ENCODE measurements at regions not wholly inside any gene's neighbourhood (a gene's known extent, or its start where the extent isn't known, plus 50 kb on each side); places are given as distances from the start of the nearest gene placed in this dataset.
A peak's percentile ranks its signal among the peaks of the same experiment; 100 is the strongest.

GRCh38 chr9:21746550-21746949 lies 55.9 kb upstream of the MTAP start:
- Histone ChIP-seq H3K4me1 (peaks cover 0 to 11% (median 0%) of the 10 kb centered on the region in 9 donors), H3K27me3 (peaks cover 0 to 13% (median 6%) of the 10 kb centered on the region in 7 donors), H3K27ac (peak overlapping the region in 1 of 10 donors; percentile 24), H3K4me3 (no peak overlapping the region), H3K36me3 (no peaks in the 10 kb centered on the region), H3K9me3 (no peaks in the 10 kb centered on the region)
- DNase-seq, result no peak
- intact Hi-C loops (cut with DNase I), result no loop called here
- no peak for ATAC-seq
- WGBS, 2 donors, result 32 to 33% methylated on average over 1 of the region's 1 CpG
- TF ChIP-seq, protein P1, sequence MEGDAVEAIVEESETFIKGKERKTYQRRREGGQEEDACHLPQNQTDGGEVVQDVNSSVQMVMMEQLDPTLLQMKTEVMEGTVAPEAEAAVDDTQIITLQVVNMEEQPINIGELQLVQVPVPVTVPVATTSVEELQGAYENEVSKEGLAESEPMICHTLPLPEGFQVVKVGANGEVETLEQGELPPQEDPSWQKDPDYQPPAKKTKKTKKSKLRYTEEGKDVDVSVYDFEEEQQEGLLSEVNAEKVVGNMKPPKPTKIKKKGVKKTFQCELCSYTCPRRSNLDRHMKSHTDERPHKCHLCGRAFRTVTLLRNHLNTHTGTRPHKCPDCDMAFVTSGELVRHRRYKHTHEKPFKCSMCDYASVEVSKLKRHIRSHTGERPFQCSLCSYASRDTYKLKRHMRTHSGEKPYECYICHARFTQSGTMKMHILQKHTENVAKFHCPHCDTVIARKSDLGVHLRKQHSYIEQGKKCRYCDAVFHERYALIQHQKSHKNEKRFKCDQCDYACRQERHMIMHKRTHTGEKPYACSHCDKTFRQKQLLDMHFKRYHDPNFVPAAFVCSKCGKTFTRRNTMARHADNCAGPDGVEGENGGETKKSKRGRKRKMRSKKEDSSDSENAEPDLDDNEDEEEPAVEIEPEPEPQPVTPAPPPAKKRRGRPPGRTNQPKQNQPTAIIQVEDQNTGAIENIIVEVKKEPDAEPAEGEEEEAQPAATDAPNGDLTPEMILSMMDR (IDR thresholded peaks at IDR 0.05), result no peak

- peak overlapping the region in 1 of 10 donors; percentile 24 for H3K27ac ChIP-seq
- ATAC-seq, result peak in 1 of 8 donors; percentile 47
- no peaks in the 10 kb centered on the region for H3K9me3 ChIP-seq
- intact Hi-C loops (cut with DNase I), result no loop called here
- TF ChIP-seq, protein P1 (IDR thresholded peaks at IDR 0.05), result no peak
- H3K4me1 ChIP-seq, result peaks cover 0 to 11% (median 0%) of the 10 kb centered on the region in 9 donors
- no peaks in the 10 kb centered on the region for H3K36me3 ChIP-seq
- no peak for DNase-seq
- WGBS, 2 donors, result 9 to 28% methylated on average over 2 of the region's 2 CpGs
- H3K27me3 ChIP-seq, result peaks cover 0 to 19% (median 5%) of the 10 kb centered on the region in 7 donors
- no peak overlapping the region for H3K4me3 ChIP-seq
Observed at GRCh38 chr9:21747175-21747574, 55.3 kb upstream of the MTAP start.

DNA sequence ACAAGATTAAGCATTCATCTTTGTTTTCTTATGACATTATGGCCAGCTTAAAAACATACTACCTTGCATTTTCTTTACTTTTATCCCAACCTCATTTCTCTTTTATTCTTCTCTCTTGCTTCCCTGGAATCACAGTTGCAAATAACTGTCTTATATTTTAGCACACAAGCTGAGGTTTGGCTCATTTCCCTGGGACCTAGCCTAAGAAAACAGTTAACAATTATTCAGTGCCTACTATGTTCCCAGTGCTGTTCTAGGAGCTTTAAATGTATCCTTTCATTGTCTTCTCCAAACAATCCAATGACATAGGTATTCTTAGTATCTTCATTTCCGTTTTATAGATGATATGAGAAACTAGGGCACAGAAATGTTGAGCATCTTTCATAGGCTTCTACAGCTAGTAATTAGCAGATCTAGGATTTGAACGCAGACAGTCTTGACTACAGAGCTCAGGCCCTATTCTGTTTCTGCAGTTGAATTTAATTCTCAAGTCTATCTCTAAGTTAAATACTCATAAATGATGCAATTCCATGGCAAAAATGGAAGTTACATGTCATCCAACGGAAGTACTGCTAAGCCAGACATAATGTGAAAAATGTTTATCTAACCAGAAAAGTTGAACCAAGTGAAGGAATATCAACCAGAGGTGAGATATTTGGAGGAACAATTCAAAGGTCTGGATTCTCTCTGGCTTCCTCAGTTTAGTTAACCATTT lies 52.3 kb upstream of the MTAP start:
- Histone ChIP-seq H3K27me3 (peaks cover 0 to 26% (median 9%) of the 10 kb centered on the region in 7 donors), H3K4me1 (peaks cover 0 to 2% (median 0%) of the 10 kb centered on the region in 9 donors), H3K36me3 (no peaks in the 10 kb centered on the region), H3K27ac (no peak overlapping the region), H3K4me3 (no peak overlapping the region), H3K9me3 (no peaks in the 10 kb centered on the region)
- DNase-seq (no peak), ATAC-seq (no peak)
- 33 to 45% methylated on average over 3 of the region's 3 CpGs for WGBS, 2 donors
- TF ChIP-seq, protein P1 (IDR thresholded peaks at IDR 0.05), result no peak
- intact Hi-C loops (cut with DNase I), result no loop called here

DNA sequence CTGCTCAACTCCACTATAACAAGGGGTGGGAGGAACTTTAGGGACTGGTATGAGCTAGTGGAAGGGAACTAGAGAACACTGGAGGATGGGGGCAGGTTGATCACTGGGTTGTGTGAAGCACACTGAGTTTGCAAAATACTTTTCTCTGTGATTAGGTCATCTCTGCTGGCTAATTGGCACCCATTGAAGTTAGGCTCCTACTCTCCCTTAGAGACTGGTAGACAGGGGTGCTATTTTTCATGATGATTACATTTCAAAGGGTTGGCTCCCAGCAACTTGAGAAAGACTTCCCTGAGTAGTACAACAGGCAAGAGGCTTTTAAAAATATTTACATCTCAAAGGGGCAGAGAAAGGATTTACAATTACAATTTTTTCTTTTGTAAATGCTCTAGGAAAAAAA lies 50.4 kb upstream of the MTAP start:
- H3K9me3 ChIP-seq, result no peaks in the 10 kb centered on the region
- DNase-seq (no peak), ATAC-seq (no peak)
- TF ChIP-seq, protein P1 (IDR thresholded peaks at IDR 0.05), result no peak
- intact Hi-C loops (cut with DNase I), result no loop called here
- H3K4me3 ChIP-seq, result no peak overlapping the region
- peaks cover 0 to 26% (median 9%) of the 10 kb centered on the region in 7 donors for H3K27me3 ChIP-seq
- no peaks in the 10 kb centered on the region for H3K36me3 ChIP-seq
- no peak overlapping the region for H3K27ac ChIP-seq
- H3K4me1 ChIP-seq, result no peaks in the 10 kb centered on the region

Measured in heart right ventricle (tissue), 16 donors.